SJCRH30 (cell line): ENCODE measurements at regions not wholly inside any gene's neighbourhood (a gene's known extent, or its start where the extent isn't known, plus 50 kb on each side); places are given as distances from the start of the nearest gene placed in this dataset.
"Not testable (repeated sequence)": the region's sequence is repeated elsewhere in the genome, so short reads cannot be mapped to it uniquely, and the experiment has no call there.

Experiments used
- DNase-seq, 2 experiments: peaks; one replicate each; pipeline ENCODE4 v3.0.0-alpha.2; 2015 to 2020
- H3K27ac ChIP-seq: fragments of 250-450 bp; sonication (Bioruptor Pico); 2 replicates; pipeline ENCODE4 v1.5.1; 2020; ENCODE audit warnings: mild to moderate bottlenecking, moderate library complexity
- H3K27me3 ChIP-seq: fragments of 250-450 bp; sonication (Bioruptor Pico); 2 replicates; pipeline ENCODE4 v1.5.1; 2020; ENCODE audit warnings: mild to moderate bottlenecking, moderate library complexity
- H3K36me3 ChIP-seq: fragments of 250-450 bp; sonication (Bioruptor Pico); 2 replicates; pipeline ENCODE4 v1.5.1; 2020; ENCODE audit warnings: mild to moderate bottlenecking, moderate library complexity
- H3K4me1 ChIP-seq: fragments of 250-450 bp; sonication (Bioruptor Pico); 2 replicates; pipeline ENCODE4 v1.5.1; 2020; ENCODE audit warnings: mild to moderate bottlenecking, moderate library complexity
- H3K4me3 ChIP-seq: fragments of 250-450 bp; sonication (Bioruptor Pico); 2 replicates; pipeline ENCODE4 v1.5.1; 2020; ENCODE audit warnings: mild to moderate bottlenecking, moderate library complexity
- H3K9me3 ChIP-seq: fragments of 250-450 bp; sonication (Bioruptor Pico); replicated peaks from 2 replicates; pipeline ENCODE4 v1.5.1; 2020; ENCODE audit warnings: mild to moderate bottlenecking, moderate library complexity

DNA sequence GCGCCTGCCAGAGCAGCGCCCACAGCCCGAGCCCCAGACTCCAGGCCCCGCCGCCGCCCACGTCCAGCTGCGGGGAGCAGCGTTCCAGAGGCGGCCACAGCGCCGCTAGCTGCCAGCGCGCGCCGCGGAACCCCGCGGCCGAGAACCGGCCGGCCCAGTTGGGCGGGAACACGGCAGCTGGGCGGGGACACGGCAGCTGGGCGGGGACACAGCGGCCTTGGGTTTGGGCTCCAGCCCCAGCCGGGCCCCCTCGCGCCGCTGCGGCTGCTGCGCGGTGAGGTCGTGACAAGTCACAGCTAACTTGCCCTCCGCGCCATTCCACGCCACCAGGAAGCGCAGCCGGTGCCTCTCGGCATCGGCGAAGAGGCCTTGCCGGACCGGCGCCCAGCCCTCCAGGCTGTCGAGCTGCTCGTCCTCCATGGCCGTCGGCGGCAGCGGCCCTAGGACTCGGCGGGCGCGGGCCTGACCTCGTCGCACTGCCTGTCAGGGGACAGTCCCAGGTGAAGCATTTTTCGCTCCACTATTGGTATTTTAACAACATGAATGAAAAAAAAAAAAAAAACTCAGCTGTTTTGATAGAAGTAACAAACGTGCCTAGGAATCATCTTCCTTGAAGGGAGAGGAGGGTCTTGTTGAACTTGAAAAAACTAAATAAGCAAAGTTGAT, 56.6 kb upstream of the GOLGA8N start:
- H3K9me3 ChIP-seq, H3K36me3 ChIP-seq, H3K27me3 ChIP-seq, H3K27ac ChIP-seq, H3K4me1 ChIP-seq: not testable (repeated sequence)
- H3K4me3 ChIP-seq, result peak overlapping the region; percentile 57
- peak; percentile 29 to 34 for DNase-seq

DNA sequence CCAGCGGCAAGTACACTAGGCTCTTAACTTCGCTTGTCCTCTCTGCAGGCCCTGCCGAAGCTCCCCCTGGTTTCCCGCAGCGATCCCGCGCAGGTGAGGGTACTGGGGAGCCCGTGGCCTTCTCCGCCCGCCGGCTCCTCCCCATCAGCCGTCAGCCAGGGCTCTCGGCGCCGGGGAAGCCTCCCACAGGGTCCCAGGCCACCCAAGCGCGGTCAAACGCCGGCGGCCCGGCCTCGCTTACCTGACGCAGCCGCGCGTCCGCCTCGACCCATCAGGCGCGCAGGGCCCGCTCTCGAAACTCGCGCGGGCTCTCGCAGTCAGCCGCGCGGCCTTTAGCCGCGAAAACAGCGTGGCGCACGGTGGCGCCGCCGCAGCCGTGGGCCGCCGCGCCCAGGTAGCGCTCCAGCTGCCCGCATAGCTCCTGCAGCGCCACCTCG, 57.2 kb upstream of the GOLGA8N start:
- not testable (repeated sequence) for H3K9me3 ChIP-seq, H3K36me3 ChIP-seq, H3K27ac ChIP-seq, H3K4me3 ChIP-seq, DNase-seq, H3K4me1 ChIP-seq, H3K27me3 ChIP-seq

GRCh38 chr15:32535150-32535898, 57.9 kb upstream of the GOLGA8N start:
- not testable (repeated sequence) for H3K9me3 ChIP-seq, H3K36me3 ChIP-seq, H3K27ac ChIP-seq, H3K4me3 ChIP-seq, H3K4me1 ChIP-seq, DNase-seq, H3K27me3 ChIP-seq

- H3K27ac ChIP-seq, H3K9me3 ChIP-seq, H3K36me3 ChIP-seq: not testable (repeated sequence)
Observed at GRCh38 chr15:32522900-32523299, 67.5 kb upstream of the GOLGA8O start.

DNA sequence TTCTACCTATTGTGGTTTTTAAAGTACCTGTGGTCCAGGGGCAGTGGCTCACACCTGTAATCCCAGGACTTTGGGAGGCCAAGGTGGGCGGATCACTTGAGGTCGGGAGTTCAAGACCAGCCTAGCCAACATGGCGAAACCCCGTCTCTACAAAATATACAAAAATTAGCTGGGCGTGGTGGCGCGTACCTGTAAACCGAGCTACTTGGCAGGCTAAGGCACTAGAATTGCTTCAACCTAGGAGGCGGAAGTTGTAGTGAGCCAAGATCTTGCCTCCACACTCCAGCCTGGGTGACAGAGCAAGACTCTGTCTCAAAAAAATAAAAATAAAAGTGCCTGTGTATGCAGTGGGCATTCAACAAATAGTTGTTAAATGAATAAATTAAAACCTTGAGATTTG, 67.0 kb upstream of the GOLGA8O start:
- H3K27ac ChIP-seq, H3K4me1 ChIP-seq, H3K4me3 ChIP-seq, H3K27me3 ChIP-seq, H3K9me3 ChIP-seq, H3K36me3 ChIP-seq, DNase-seq: not testable (repeated sequence)

More at GRCh38 chr15:32522900-32523299, 67.5 kb upstream of the GOLGA8O start:
- not testable (repeated sequence) for H3K27me3 ChIP-seq, H3K4me1 ChIP-seq, H3K4me3 ChIP-seq, DNase-seq

DNA sequence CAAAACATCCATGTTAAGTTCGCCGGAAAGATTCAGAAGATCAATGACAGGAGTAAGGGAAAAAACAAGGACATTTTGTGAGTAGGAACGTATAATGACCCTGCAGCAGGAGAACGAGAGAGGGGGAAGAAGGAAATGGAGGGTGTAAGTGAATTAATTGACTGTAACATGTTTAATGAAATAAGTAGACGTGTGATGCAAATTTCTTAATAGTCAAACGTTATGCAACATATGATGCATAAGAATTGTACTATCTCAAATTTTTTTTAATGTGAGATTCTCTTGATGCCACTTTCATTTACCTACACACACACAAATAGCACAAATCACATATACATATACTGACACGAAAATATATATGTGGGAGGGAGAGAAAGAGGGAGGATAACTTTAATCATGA, 63.5 kb upstream of the GOLGA8O start:
- DNase-seq, H3K9me3 ChIP-seq, H3K27ac ChIP-seq, H3K4me1 ChIP-seq, H3K27me3 ChIP-seq, H3K36me3 ChIP-seq, H3K4me3 ChIP-seq: not testable (repeated sequence)

- not testable (repeated sequence) for H3K36me3 ChIP-seq, H3K4me3 ChIP-seq, H3K27me3 ChIP-seq, H3K27ac ChIP-seq, H3K9me3 ChIP-seq, H3K4me1 ChIP-seq, DNase-seq
Observed at GRCh38 chr15:32518013-32518412, 62.6 kb upstream of the GOLGA8O start.

GRCh38 chr15:32516954-32517353, 61.5 kb upstream of the GOLGA8O start:
- DNase-seq, H3K27ac ChIP-seq, H3K36me3 ChIP-seq, H3K27me3 ChIP-seq, H3K4me1 ChIP-seq, H3K4me3 ChIP-seq, H3K9me3 ChIP-seq: not testable (repeated sequence)

DNA sequence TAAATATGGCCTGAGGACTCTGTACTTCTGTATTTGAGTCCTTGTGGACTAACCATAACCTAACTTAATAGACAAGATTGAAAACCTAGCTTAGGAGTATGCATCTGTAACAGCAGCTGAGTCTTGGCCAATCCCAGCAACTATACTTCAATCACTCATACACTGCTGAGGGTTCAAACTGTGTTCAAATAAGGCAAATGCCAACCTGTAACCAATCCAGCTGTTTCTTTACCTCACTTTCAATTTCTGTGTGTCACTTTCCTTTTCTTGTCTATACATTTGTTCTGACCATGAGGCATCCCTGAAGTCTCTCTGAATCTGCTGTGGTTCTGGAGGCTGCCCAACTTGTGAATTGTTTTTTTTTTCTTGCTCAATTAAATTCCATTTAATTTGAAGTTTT, 57.9 kb upstream of the GOLGA8O start:
- not testable (repeated sequence) for DNase-seq, H3K27ac ChIP-seq, H3K4me1 ChIP-seq, H3K9me3 ChIP-seq, H3K36me3 ChIP-seq, H3K27me3 ChIP-seq, H3K4me3 ChIP-seq

DNA sequence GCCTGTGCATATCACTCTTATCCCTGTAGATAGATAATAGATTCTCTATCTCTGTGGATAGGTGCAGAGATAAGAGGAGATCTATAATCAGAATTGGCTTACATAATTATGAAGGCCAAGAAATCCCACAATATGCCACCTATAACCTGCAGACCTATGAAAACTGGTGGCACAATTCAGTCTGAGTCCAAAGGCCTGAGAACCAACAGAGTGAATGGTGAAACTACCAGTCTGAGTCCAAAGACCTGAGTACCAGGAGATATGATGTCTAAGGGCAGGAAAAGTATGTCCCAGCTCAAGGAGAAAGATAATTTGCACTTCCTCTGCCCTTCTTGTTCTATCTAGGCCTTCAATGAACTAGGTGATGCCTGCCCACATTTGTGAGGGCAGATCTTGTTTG, 54.6 kb upstream of the GOLGA8O start:
- not testable (repeated sequence) for H3K27ac ChIP-seq, H3K4me3 ChIP-seq, DNase-seq, H3K9me3 ChIP-seq, H3K36me3 ChIP-seq, H3K27me3 ChIP-seq, H3K4me1 ChIP-seq

GRCh38 chr15:32508081-32508480, 52.6 kb upstream of the GOLGA8O start:
- H3K4me1 ChIP-seq, H3K27ac ChIP-seq, H3K36me3 ChIP-seq, H3K27me3 ChIP-seq, H3K4me3 ChIP-seq, H3K9me3 ChIP-seq, DNase-seq: not testable (repeated sequence)

DNA sequence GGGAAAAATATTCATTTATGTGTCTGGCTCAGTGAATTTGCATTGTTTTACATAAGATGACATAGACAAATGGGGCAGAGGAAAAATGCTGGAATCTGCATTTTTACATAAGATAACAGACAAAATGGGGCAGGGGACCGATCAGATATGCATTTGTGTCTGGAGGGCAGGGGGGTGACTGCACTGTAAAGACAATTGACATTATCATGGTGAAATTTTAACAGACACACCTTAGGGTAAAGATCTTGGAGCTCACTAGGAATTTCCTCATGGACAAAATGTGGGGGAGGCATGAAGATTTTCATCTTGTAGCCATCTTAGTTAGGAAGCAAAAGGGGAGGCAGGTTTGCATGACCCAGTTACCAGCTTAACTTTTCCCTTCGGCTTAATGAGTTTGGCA, 51.4 kb upstream of the GOLGA8O start:
- not testable (repeated sequence) for H3K9me3 ChIP-seq, H3K4me3 ChIP-seq, H3K27me3 ChIP-seq, H3K36me3 ChIP-seq, DNase-seq, H3K27ac ChIP-seq, H3K4me1 ChIP-seq

DNA sequence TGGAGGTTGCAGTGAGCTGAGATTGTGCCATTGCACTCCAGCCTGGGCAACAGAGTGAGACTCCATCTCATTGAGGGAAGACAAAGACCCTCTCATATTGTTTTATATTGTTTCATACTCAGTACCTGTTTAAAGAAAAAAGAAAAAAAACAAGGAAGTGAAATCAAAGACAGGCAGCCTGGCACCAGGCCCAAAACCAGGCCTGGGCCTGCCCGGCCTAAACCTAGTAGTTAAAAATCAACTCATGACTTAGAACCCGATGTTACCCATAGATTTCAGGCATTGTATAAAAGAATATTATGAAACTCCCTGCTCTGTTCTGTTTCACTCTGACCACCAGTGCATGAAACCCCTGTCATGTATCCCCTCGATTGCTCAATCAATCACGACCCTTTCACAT, 50.2 kb upstream of the GOLGA8O start:
- H3K4me3 ChIP-seq, DNase-seq, H3K9me3 ChIP-seq, H3K4me1 ChIP-seq, H3K36me3 ChIP-seq, H3K27me3 ChIP-seq, H3K27ac ChIP-seq: not testable (repeated sequence)
